NCI-H1417 treated with DMSO at 0.1 percent for 48 hours (cell line): ENCODE measurements at regions not wholly inside any gene's neighbourhood (a gene's known extent, or its start where the extent isn't known, plus 50 kb on each side); places are given as distances from the start of the nearest gene placed in this dataset.

ENCODE experiments used
- DNase-seq: peaks from one replicate; lab custom pipeline; 2025; lab: John Stamatoyannopoulos, UW

GRCh38 chr20:63116412-63117106, 99.4 kb downstream of the YTHDF1 start:
- no peak for DNase-seq

GRCh38 chr20:63115651-63116411, 100.1 kb downstream of the YTHDF1 start:
- DNase-seq = no peak

GRCh38 chr20:63114693-63115311, 101.1 kb downstream of the YTHDF1 start:
- no peak for DNase-seq

GRCh38 chr20:63114006-63114692, 101.8 kb downstream of the YTHDF1 start:
- DNase-seq = no peak

- no peak for DNase-seq
These were observed 103.3 kb downstream of the YTHDF1 start for GRCh38 chr20:63112491-63113219.

GRCh38 chr20:63108247-63108646, 101.5 kb upstream of the BHLHE23 start:
- no peak for DNase-seq

GRCh38 chr20:63107449-63108200, 100.9 kb upstream of the BHLHE23 start:
- DNase-seq = no peak

- no peak for DNase-seq
These were observed 100.1 kb upstream of the BHLHE23 start for GRCh38 chr20:63106765-63107448.

GRCh38 chr20:63106108-63106764, 99.5 kb upstream of the BHLHE23 start:
- DNase-seq = no peak

- DNase-seq = no peak
These were observed 98.7 kb upstream of the BHLHE23 start for GRCh38 chr20:63105211-63106107.

- DNase-seq = no peak
These were observed 97.8 kb upstream of the BHLHE23 start for GRCh38 chr20:63104312-63105181.

- DNase-seq = no peak
These were observed 96.9 kb upstream of the BHLHE23 start for GRCh38 chr20:63103402-63104311.

GRCh38 chr20:63102721-63103375, 96.1 kb upstream of the BHLHE23 start:
- DNase-seq = no peak

GRCh38 chr20:63101781-63102720, 95.3 kb upstream of the BHLHE23 start:
- DNase-seq = no peak
